ENCODE measurements at regions not wholly inside any gene's neighbourhood (a gene's known extent, or its start where the extent isn't known, plus 50 kb on each side); places are given as distances from the start of the nearest gene placed in this dataset.

GRCh38 chr5:34555699-34556508 is 100.2 kb upstream of the RAI14 start:
- TF ChIP-seq CTCF (IDR thresholded peaks at IDR 0.05) (no peak), POLR2A (IDR thresholded peaks at IDR 0.05) (no peak)

Measured in adrenal gland (tissue), 5 donors.